Heart left ventricle (tissue), 16 donors: ENCODE measurements at regions not wholly inside any gene's neighbourhood (a gene's known extent, or its start where the extent isn't known, plus 50 kb on each side); places are given as distances from the start of the nearest gene placed in this dataset.

ENCODE experiments used
- ATAC-seq, 4 donors: fragments of 200-7000 bp; cut with Tn5 transposase; one replicate each; pipeline ENCODE4 v1.9.1; 2020 to 2022; ENCODE audit warnings: moderate library complexity in 4 of 4, mild to moderate bottlenecking in 3 of 4, moderate number of reproducible peaks in 1 of 4
- DNase-seq, 5 donors: peaks; one replicate each; pipeline ENCODE4 v3.0.0-alpha.2; 2020
- H3K27ac ChIP-seq, 12 donors: fragments of 200-600 bp; sonication (generic) in 4 of 12; one replicate each; pipeline versions ENCODE4 v1.5.0 to v1.8.0; 2016 to 2022; ENCODE audit warnings: mild to moderate bottlenecking in 2 of 12
- H3K27me3 ChIP-seq, 9 donors: fragments of 200-600 bp; sonication (generic) in 2 of 9; one replicate each; pipeline versions ENCODE4 v1.5.1 to v1.8.0; 2016 to 2022; ENCODE audit warnings: mild to moderate bottlenecking in 3 of 9
- H3K36me3 ChIP-seq, 9 donors: fragments of 200-600 bp; sonication (generic) in 2 of 9; one replicate each; pipeline versions ENCODE4 v1.5.0 to v1.8.0; 2018 to 2022; ENCODE audit warnings: mild to moderate bottlenecking in 2 of 9
- H3K4me1 ChIP-seq, 12 donors: fragments of 200-600 bp; sonication (generic) in 4 of 12; one replicate each; pipeline versions ENCODE4 v1.5.0 to v1.8.0; 2016 to 2022; ENCODE audit warnings: mild to moderate bottlenecking in 3 of 12
- H3K4me3 ChIP-seq, 12 donors: fragments of 200-600 bp; sonication (generic) in 4 of 12; one replicate each; pipeline versions ENCODE4 v1.5.0 to v1.8.0; 2017 to 2022; ENCODE audit warnings: mild to moderate bottlenecking in 9 of 12, moderate library complexity in 4 of 12
- H3K9me3 ChIP-seq, 12 donors: fragments of 200-600 bp; sonication (generic) in 4 of 12; one replicate each; pipeline versions ENCODE4 v1.5.0 to v1.8.0; 2016 to 2022; ENCODE audit warnings: mild to moderate bottlenecking in 1 of 12
- POLR2A ChIP-seq, 2 donors: fragments of 450-650 bp; IDR thresholded peaks; one replicate each; pipeline ENCODE4 v1.6.1; 2017; ENCODE audit warnings: antibody characterized with exemption in 2 of 2, mild to moderate bottlenecking in 2 of 2, moderate library complexity in 2 of 2
- WGBS, 4 donors: extraction: QIAGEN DNeasy Blood & Tissue Kit in 2 of 4; methylation state at CpG; one replicate each; pipeline versions ENCODE4 v1.1.5 to v1.1.7; 2013 to 2018; 5-methylcytosine and 5-hydroxymethylcytosine counted together
- intact Hi-C, 10 donors: fragments of 100-400 bp; cut with DNase I; formaldehyde crosslinking; loops; one replicate each; pipeline versions ENCODE4 v1.11.1 to v1.14.2; 2022
- TF ChIP-seq, protein P1 (sequence below), 12 donors: fragments of 200-600 bp; sonication (generic) in 4 of 12; IDR thresholded peaks; one replicate each; pipeline versions ENCODE4 v1.5.0 to v1.8.0; 2018 to 2022; ENCODE audit warnings: antibody characterized with exemption in 12 of 12, mild to moderate bottlenecking in 5 of 12
- donor health status: ischemic (EF 13 %, LVEDD 7.1; RV severe dilation, severe dysfunction).
- donor health status: healthy with polysubstance abuse.
- donor health status: DM: no; HTN: yes; CAD: no.
- donor health status: DM: no; HTN: no; CAD: no.
- donor health status: ischemic (EF 25% LVEDD 6.9; RV normal size, moderate dysfunction).
- donor health status: ischemic (EF 25% LVEDD 5.7; RV mildly dilated, moderate dysfunction).
- donor health status: healthy.
- donor health status: DM: yes; HTN: yes; CAD: no.
- donor health status: ischemic (EF 35%, LVEDD 5.7; RV mildly dilated, moderate dysfunction).
- donor health status: nonischemic (EF 11% LVEDD 7.7; RV severe dilation, severe dysfunction).
- donor health status: DM: yes; HTN: yes; CAD: no.
- donor health status: PGD.
- donor health status: ischemic (EF 29% LVEDD 5.4; RV normal size, mild dysfunction).
- donor health status: nonischemic (EF 23%, LVEDD 6.1; RV moderate dilation, normal function).

DNA sequence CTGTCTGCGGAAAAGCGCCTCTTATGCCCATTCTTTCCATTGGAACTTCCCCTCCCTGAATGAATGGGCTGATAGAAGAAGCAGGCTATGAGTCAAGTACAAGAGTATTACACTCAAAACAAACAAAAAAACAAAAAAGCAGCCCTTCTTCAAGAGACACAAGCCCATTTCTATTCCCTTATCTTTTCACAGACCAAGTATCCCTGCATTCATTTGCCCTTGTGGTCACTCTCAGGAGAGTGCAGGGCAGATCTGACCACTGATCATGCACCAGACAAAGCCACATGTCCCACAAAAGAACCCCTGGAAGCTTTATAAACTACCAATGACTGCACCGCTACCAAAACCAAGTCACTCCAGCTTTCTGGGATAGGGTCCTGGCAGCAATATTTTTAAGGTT is 262.5 kb upstream of the TAS2R1 start:
- intact Hi-C loops, result no loop called here
- 77 to 83% (median 81%) methylated on average over 3 of the region's 3 CpGs for WGBS, 4 donors
- no peak for ATAC-seq

DNA sequence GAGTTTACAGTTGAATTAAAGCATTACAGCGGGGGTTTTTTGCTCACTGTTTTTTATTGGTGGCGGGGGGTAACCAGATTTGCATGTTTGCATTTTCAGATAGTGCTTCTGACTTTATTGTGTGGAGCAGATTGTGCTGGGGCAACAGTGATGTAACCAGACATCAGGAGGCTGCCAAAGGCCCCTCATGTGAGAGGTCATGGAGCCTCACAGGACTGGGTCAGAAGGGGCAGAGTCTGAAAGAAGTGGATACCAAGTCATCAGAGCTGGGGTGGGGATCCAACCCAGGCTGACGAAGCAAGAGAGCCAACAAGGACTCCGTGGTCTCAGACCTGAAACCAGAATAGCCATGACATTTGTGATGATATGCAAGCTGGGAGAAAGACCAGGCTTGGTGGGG is 259.4 kb upstream of the TAS2R1 start:
- TF ChIP-seq, protein P1, sequence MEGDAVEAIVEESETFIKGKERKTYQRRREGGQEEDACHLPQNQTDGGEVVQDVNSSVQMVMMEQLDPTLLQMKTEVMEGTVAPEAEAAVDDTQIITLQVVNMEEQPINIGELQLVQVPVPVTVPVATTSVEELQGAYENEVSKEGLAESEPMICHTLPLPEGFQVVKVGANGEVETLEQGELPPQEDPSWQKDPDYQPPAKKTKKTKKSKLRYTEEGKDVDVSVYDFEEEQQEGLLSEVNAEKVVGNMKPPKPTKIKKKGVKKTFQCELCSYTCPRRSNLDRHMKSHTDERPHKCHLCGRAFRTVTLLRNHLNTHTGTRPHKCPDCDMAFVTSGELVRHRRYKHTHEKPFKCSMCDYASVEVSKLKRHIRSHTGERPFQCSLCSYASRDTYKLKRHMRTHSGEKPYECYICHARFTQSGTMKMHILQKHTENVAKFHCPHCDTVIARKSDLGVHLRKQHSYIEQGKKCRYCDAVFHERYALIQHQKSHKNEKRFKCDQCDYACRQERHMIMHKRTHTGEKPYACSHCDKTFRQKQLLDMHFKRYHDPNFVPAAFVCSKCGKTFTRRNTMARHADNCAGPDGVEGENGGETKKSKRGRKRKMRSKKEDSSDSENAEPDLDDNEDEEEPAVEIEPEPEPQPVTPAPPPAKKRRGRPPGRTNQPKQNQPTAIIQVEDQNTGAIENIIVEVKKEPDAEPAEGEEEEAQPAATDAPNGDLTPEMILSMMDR (IDR thresholded peaks at IDR 0.05), result no peak
- no peak for TF ChIP-seq POLR2A (IDR thresholded peaks at IDR 0.05)
- H3K27ac ChIP-seq, result no peak overlapping the region
- intact Hi-C loops, result no loop called here
- no peak for DNase-seq
- H3K27me3 ChIP-seq, result no peaks in the 10 kb centered on the region
- H3K36me3 ChIP-seq, result no peaks in the 10 kb centered on the region
- H3K4me3 ChIP-seq, result no peak overlapping the region
- 75 to 88% (median 79%) methylated on average over 4 of the region's 4 CpGs for WGBS, 4 donors
- no peaks in the 10 kb centered on the region for H3K4me1 ChIP-seq
- H3K9me3 ChIP-seq, result peaks cover 0 to 3% (median 0%) of the 10 kb centered on the region in 12 donors
- ATAC-seq, result no peak

More for the DNA sequence above, 262.5 kb upstream of the TAS2R1 start:
- H3K27me3 ChIP-seq, result no peaks in the 10 kb centered on the region
- H3K4me1 ChIP-seq, result no peaks in the 10 kb centered on the region
- H3K27ac ChIP-seq, result no peak overlapping the region
- H3K36me3 ChIP-seq, result no peaks in the 10 kb centered on the region
- no peak overlapping the region for H3K4me3 ChIP-seq
- peaks cover 0 to 6% (median 0%) of the 10 kb centered on the region in 12 donors for H3K9me3 ChIP-seq
- TF ChIP-seq, protein P1 (IDR thresholded peaks at IDR 0.05), result no peak
- no peak for TF ChIP-seq POLR2A (IDR thresholded peaks at IDR 0.05)
- DNase-seq, result no peak

DNA sequence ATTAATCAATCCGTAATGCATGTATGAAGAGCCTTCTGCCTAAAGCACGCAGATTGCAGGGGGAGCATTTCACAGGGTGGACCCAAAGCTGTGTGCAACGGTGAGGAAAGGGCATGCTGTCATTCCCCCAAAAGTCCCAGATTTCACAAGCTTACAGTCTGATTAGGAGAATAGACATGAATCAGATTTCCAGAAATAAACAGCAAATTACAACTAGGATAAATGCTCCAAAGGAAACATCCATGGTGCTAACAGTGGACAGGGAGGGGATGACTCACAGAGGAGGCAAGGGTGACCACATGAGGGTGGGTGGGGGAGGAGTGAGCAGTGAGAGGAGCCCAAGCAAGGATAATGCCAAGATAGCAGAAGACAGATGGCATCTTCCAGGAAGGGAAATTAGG is 258.4 kb upstream of the TAS2R1 start:
- intact Hi-C loops, result no loop called here
- no peak for ATAC-seq
- no peaks in the 10 kb centered on the region for H3K36me3 ChIP-seq
- H3K27ac ChIP-seq, result no peak overlapping the region
- H3K9me3 ChIP-seq, result no peaks in the 10 kb centered on the region
- no peak for DNase-seq
- WGBS, 4 donors, result 72 to 90% (median 79%) methylated on average over 3 of the region's 3 CpGs
- no peaks in the 10 kb centered on the region for H3K4me1 ChIP-seq
- TF ChIP-seq, protein P1 (IDR thresholded peaks at IDR 0.05), result no peak
- H3K27me3 ChIP-seq, result no peaks in the 10 kb centered on the region
- H3K4me3 ChIP-seq, result no peak overlapping the region

DNA sequence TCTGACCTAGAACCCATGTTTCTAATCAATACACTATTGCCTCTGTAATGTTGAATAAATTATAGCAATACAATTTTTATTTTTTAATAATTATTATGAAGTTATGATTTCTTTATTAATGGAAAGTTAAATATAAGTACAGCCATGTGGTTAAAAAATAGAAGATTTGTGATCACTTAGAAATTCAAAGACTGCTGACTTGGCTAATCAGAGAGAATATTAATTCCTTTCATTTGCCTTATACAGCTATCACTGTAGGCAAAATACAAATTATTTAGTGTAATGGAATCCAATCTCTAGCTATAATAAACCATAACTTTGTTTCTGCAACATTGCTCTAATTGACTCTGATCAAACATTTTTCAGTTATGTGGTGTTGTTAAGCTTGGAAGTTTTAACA is 255.0 kb upstream of the TAS2R1 start:
- Histone ChIP-seq H3K27me3 (no peaks in the 10 kb centered on the region), H3K36me3 (no peaks in the 10 kb centered on the region), H3K4me3 (no peak overlapping the region), H3K9me3 (peaks cover 0 to 12% (median 4%) of the 10 kb centered on the region in 12 donors), H3K27ac (no peak overlapping the region), H3K4me1 (no peaks in the 10 kb centered on the region)
- no peak for TF ChIP-seq POLR2A (IDR thresholded peaks at IDR 0.05)
- TF ChIP-seq, protein P1 (IDR thresholded peaks at IDR 0.05), result no peak
- DNase-seq (no peak), ATAC-seq (no peak)
- intact Hi-C loops, result no loop called here
